SU-DHL-6 (cell line): ENCODE measurements at regions not wholly inside any gene's neighbourhood (a gene's known extent, or its start where the extent isn't known, plus 50 kb on each side); places are given as distances from the start of the nearest gene placed in this dataset.

ENCODE experiments used
- CTCF ChIP-seq: fragments of 200-600 bp; sonication (generic); IDR thresholded peaks from one replicate; pipeline ENCODE4 v1.5.1; 2017; ENCODE audit warnings: antibody characterized with exemption, mild to moderate bottlenecking, low read length, moderate library complexity; ENCODE audit not compliant: insufficient read depth, poor library complexity, severe bottlenecking
- EZH2phosphoT487 ChIP-seq: fragments of 200-600 bp; sonication (generic), shearing (Covaris generic); conservative IDR thresholded peaks from 2 replicates; pipeline ENCODE4 v1.6.1; 2018; ENCODE audit warnings: mild to moderate bottlenecking, antibody characterized with exemption, low read length, moderate library complexity, mixed read lengths

GRCh38 chr6:121897337-121897760, 461.9 kb downstream of the GJA1 start:
- TF ChIP-seq CTCF: no peak
- no peak for TF ChIP-seq EZH2phosphoT487
